ENCODE measurements at regions not wholly inside any gene's neighbourhood (a gene's known extent, or its start where the extent isn't known, plus 50 kb on each side); places are given as distances from the start of the nearest gene placed in this dataset.

- DNase-seq, result peak in 1 of 2 experiments; percentile 48
Observed at GRCh38 chr13:39100996-39101738, 62.9 kb downstream of the NHLRC3 start.

DNA sequence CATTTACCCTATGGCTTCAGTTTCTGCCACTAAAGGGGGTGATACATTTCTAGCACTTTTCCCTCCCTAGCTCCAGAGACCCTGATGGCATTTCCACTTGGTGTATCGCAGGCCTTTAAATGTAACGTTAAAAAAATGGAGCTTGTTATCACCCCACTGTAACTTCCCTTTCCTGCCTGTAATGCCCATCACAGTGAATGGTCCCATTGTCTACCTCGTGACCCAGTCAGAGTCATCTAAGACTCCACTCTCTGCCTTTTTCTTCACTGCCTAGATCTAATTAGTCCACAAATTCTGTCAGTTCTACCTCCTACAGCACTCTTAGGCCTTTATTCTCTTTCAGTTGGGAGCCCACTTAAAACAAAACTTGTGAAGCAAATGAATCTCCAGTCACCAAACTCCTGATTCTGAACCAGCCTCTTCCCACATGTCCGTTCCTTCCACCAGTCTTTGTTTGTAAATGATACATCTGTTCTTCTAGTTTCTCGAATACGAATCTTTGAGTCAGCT, 64.8 kb downstream of the NHLRC3 start:
- DNase-seq, result no peak

GRCh38 chr13:39105110-39105509, 66.9 kb downstream of the NHLRC3 start:
- no peak for DNase-seq

GRCh38 chr13:39106216-39107005, 68.2 kb downstream of the NHLRC3 start:
- DNase-seq, result no peak

GRCh38 chr13:39107561-39107960, 69.3 kb downstream of the NHLRC3 start:
- no peak for DNase-seq

- DNase-seq, result no peak
Observed at GRCh38 chr13:39108783-39109182, 70.5 kb downstream of the NHLRC3 start.

DNA sequence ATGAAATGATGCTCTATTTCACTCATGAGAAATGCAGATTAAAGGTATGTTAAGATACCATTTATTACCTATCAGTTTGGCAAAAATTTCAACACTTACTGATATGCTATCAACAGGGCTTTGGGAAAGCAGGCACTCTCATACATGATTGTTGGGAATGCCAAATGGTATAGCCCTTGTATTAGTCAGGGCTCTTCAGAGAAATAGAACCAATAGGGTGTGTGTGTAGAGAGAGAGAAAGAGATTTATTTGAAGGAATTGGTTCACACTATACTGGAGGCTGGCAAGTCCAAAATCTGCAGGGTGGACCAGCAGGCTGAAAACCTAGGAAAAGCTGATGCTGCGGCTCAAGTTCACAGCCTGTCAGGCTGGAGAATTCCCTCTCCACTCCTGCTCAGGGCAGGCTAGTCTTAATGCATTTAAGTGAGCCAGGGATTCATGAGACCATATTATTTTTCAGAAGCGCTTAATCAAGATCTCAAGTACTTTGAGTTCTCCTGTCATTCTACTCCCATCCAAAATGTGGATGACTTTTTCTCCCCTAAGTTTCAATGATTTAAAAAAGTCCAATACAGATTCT, 72.4 kb downstream of the NHLRC3 start:
- DNase-seq, result no peak

GRCh38 chr13:39111145-39111544, 72.9 kb downstream of the NHLRC3 start:
- no peak for DNase-seq

- DNase-seq, result no peak
Observed at GRCh38 chr13:39119422-39119821, 81.2 kb downstream of the NHLRC3 start.

GRCh38 chr13:39123578-39123977, 85.3 kb downstream of the NHLRC3 start:
- no peak for DNase-seq

- no peak for DNase-seq
Observed at GRCh38 chr13:39129213-39129612, 91.0 kb downstream of the NHLRC3 start.

- DNase-seq, result no peak
Observed at GRCh38 chr13:39130301-39130700, 92.0 kb downstream of the NHLRC3 start.

GRCh38 chr13:39132286-39133230, 94.3 kb downstream of the NHLRC3 start:
- no peak for DNase-seq

GRCh38 chr13:39133781-39134180, 95.5 kb downstream of the NHLRC3 start:
- no peak for DNase-seq

- DNase-seq, result no peak
Observed at GRCh38 chr13:39134574-39134973, 96.3 kb downstream of the NHLRC3 start.

DNA sequence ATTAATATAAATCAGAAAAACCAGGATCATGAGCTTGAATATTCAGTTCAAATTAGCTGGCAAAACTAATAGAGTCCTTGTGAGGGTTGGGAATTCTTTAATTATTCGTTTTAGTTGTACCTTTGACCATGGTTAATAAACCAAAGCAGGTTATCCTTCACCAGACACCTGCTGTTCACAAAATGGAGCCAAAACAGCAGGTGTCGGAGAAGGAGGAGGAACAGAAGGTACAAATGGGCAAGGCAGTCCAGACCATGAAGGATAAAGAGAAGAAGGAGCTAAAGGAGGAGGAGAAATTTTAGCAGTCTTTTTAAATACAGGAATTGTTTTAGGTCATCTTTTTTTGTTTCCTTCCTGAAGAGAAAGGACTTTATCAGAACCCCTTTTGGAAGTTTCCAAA, 106.1 kb downstream of the NHLRC3 start:
- no peak for DNase-seq

DNA sequence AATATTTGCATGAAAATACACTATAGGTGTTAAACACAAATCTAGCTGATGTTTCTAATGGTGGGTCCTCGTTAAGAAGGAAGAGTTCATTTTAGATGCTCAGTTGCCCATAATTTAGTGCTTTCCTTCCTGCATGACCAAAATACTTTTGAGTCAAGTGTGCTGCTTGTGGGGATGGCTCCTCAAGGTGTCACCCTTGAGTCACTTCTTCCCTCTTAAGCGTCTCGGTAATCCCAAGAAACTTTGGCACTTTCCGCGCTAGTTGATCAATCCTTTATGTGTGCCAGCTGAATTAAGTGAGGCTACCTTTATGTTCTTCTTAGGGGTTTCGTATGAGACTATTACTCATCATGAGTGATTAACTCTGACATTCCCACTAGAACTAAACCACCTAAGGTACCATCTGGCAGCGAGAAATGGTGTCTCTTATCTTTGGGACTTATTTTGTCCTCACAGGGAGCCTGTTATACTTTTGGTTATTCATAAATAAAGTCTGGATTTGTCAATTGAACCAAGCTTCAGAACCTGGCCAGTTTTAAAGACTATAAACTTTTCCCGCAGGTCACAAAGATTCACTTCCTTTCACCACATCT, 106.8 kb downstream of the NHLRC3 start:
- DNase-seq, result peak; percentile 15 to 74

GRCh38 chr13:39148513-39148961, 110.3 kb downstream of the NHLRC3 start:
- DNase-seq, result no peak

DNA sequence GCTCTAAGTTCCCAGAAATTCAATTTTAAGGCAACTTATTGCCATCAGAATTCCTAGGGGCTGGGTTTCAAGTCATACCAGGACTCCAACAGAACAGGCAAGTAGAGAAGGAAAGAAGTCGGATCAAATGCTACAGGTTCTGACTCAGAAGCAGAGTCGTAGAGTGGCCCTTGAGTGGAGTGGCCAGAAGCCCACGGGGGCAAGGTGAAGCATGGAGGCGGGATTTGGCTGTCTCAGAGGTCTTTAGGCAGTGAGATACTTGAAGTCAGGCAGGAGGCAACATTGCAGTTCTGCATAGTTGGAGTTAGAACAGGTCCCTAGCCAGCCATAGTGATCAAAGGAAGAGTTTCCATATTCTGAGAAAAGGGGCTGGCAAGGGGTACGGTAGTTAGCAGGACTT, 111.6 kb downstream of the NHLRC3 start:
- DNase-seq, result no peak

- no peak for DNase-seq
Observed at GRCh38 chr13:39154041-39154440, 115.8 kb downstream of the NHLRC3 start.

- DNase-seq, result peak in 1 of 2 experiments; percentile 24
Observed at GRCh38 chr13:39159393-39159792, 121.1 kb downstream of the NHLRC3 start.

DNA sequence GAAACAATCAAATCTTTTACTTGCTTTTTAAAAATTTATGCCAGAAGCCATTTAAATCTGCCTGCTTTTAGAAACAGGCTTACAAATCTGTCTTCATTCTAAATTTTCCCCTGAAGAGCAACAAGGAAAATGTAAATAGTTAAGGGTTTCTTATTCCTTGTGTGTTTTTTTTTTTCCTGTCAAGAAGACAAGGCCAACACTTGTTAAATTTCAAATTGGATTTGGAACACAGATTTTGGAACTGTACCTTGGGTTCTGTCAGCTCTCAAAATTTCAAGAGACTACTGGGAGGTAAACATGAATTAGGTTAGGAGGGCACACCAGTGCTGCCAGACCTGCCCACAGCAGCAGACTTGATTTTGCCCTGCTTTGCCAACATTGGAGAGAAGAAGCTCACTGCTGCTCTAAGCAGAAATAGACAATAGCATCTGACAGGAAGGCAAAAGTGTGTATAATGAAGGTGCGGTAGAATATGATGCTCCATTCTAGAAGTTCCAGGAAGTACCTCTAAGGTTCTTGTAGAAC, 121.7 kb downstream of the NHLRC3 start:
- DNase-seq, result no peak
